AG04450 (cell line): ENCODE measurements at regions not wholly inside any gene's neighbourhood (a gene's known extent, or its start where the extent isn't known, plus 50 kb on each side); places are given as distances from the start of the nearest gene placed in this dataset.

ENCODE experiments used
- CTCF ChIA-PET: fragments of 300-600, 350-600 bp; formaldehyde crosslinking; extraction: SDS; loops from one replicate; lab custom pipeline; 2022; ENCODE audit warnings: antibody characterized with exemption, inconsistent platforms; lab: Charles Lee
- POLR2A ChIA-PET: fragments of 350-600 bp; formaldehyde crosslinking; extraction: SDS; loops from one replicate; lab custom pipeline; 2021; ENCODE audit warnings: antibody characterized with exemption, inconsistent platforms; lab: Yijun Ruan, JAX
- DNase-seq: peaks from one replicate; pipeline ENCODE4 v3.0.0-alpha.2; 2011; ENCODE audit warnings: low read depth, low spot score
- H3K27ac ChIP-seq: one replicate; pipeline ENCODE4 v1.5.1; 2012; ENCODE audit warnings: low read depth, low read length, control low read depth
- H3K27me3 ChIP-seq: one replicate; pipeline ENCODE4 v1.6.0; 2012; ENCODE audit warnings: low read length; ENCODE audit not compliant: control insufficient read depth, insufficient read depth
- H3K4me3 ChIP-seq: 2 replicates; pipeline ENCODE4 v1.5.1; 2011; ENCODE audit warnings: mild to moderate bottlenecking, low read depth, low read length, control low read depth
- H3K9me3 ChIP-seq: 2 replicates; pipeline ENCODE4 v1.5.1; 2012; ENCODE audit warnings: low read length; ENCODE audit not compliant: control insufficient read depth, insufficient read depth
- CTCF ChIP-seq: IDR thresholded peaks from 2 replicates; pipeline ENCODE4 v1.5.1; 2011; ENCODE audit warnings: low read depth, low read length, control low read depth, inconsistent platforms

DNA sequence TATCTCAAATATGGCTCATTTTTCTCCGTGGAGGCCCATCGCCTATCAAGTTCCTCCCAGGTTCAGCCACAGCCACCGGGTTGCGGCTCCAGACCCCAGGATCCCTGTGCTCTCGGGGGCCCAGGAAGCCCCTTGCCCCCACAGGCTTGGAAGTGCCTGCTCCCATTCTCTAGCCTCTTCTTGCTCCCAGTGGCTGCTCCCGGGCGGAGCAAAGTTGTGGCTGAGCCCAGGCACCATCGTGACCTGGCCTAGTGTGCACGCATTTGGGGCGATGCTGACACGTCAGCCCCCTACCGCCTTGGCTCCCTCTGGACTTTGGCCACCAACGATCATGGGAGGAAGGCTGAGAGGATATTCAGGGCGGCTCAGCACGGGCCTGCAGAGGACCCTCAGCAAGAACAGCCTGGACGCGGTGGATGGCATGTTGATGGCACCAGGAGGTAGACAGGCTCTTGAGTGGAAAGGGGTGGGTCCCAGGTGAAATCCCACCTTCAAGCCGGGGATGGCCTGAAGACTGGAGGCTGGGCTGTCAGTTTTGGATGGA is 419.4 kb upstream of the AGA start:
- Histone ChIP-seq H3K9me3 (peaks cover 15% of the 10 kb centered on the region), H3K4me3 (no peak overlapping the region), H3K27ac (no peak overlapping the region), H3K27me3 (no peaks in the 10 kb centered on the region)
- TF ChIP-seq CTCF: no peak
- DNase-seq: no peak
- CTCF ChIA-PET: no interaction called here
- POLR2A ChIA-PET: no interaction called here

GRCh38 chr4:177862541-177863176 is 420.4 kb upstream of the AGA start:
- DNase-seq: no peak
- Histone ChIP-seq H3K27ac (no peak overlapping the region), H3K27me3 (no peaks in the 10 kb centered on the region), H3K4me3 (no peak overlapping the region), H3K9me3 (peaks cover 15% of the 10 kb centered on the region)
- ChIA-PET POLR2A (no interaction called here), CTCF (no interaction called here)
- no peak for TF ChIP-seq CTCF

DNA sequence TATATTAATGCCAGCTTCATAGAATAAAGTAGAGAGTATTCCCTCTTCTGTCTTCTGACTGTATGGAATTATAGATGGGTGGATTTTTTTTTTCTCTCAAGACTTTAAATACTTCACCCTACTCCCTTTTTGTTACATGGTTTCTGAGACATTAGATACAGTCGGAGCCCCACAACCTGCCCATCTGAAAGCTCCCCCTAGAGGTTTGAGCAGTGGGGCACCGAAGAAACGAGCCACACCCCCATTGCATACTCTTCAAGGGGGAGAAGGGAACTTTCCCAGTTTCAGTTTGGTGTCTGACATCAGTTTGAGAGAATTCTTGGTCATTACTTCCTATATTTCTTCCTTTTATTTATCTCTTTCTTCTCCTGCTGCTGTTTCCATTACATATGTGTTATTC is 437.6 kb upstream of the AGA start:
- POLR2A ChIA-PET: no interaction called here
- DNase-seq: no peak

GRCh38 chr4:177895136-177895535 is 452.9 kb upstream of the AGA start:
- POLR2A ChIA-PET: no interaction called here
- H3K9me3 ChIP-seq: no peaks in the 10 kb centered on the region
- CTCF ChIA-PET: no interaction called here
- H3K27me3 ChIP-seq: no peaks in the 10 kb centered on the region
- no peak overlapping the region for H3K4me3 ChIP-seq
- H3K27ac ChIP-seq: no peak overlapping the region
- no peak for TF ChIP-seq CTCF
- no peak for DNase-seq

More for the DNA sequence above, 437.6 kb upstream of the AGA start:
- no peak overlapping the region for H3K27ac ChIP-seq
- H3K4me3 ChIP-seq: no peak overlapping the region
- CTCF ChIA-PET: no interaction called here
- H3K9me3 ChIP-seq: no peaks in the 10 kb centered on the region
- no peaks in the 10 kb centered on the region for H3K27me3 ChIP-seq
- peak; percentile 27; the same call in 1 of the 2 replicates for TF ChIP-seq CTCF

GRCh38 chr4:177901786-177902185 is 459.5 kb upstream of the AGA start:
- CTCF ChIA-PET: no interaction called here

More at GRCh38 chr4:177901786-177902185, 459.5 kb upstream of the AGA start:
- POLR2A ChIA-PET: no interaction called here
- no peaks in the 10 kb centered on the region for H3K9me3 ChIP-seq
- peak; percentile 2 for DNase-seq
- H3K27me3 ChIP-seq: no peaks in the 10 kb centered on the region
- TF ChIP-seq CTCF: no peak
- H3K4me3 ChIP-seq: no peak overlapping the region
- H3K27ac ChIP-seq: no peak overlapping the region
